Esophagus muscularis mucosa (tissue), 3 donors: ENCODE measurements at regions not wholly inside any gene's neighbourhood (a gene's known extent, or its start where the extent isn't known, plus 50 kb on each side); places are given as distances from the start of the nearest gene placed in this dataset.

ENCODE experiments used
- POLR2A ChIP-seq: fragments of 450-650 bp; IDR thresholded peaks from one replicate; pipeline ENCODE4 v1.6.1; 2017; ENCODE audit warnings: antibody characterized with exemption, moderate library complexity, mild to moderate bottlenecking, low read depth
- POLR2AphosphoS5 ChIP-seq, 2 donors: sonication (generic); formaldehyde crosslinking; IDR thresholded peaks; one replicate each; pipeline ENCODE4 v1.6.1; 2017; ENCODE audit warnings: antibody characterized with exemption in 2 of 2
- TF ChIP-seq, protein P1 (sequence below), 3 experiments: fragments of 200-600 bp in 2 of 3; fragments of 450-650 bp in 1 of 3; sonication (generic) in 2 of 3; IDR thresholded peaks; one replicate each; pipeline ENCODE4 v1.5.1; 2017 to 2019; ENCODE audit warnings: antibody characterized with exemption in 3 of 3, mild to moderate bottlenecking in 2 of 3, moderate library complexity in 1 of 3

DNA sequence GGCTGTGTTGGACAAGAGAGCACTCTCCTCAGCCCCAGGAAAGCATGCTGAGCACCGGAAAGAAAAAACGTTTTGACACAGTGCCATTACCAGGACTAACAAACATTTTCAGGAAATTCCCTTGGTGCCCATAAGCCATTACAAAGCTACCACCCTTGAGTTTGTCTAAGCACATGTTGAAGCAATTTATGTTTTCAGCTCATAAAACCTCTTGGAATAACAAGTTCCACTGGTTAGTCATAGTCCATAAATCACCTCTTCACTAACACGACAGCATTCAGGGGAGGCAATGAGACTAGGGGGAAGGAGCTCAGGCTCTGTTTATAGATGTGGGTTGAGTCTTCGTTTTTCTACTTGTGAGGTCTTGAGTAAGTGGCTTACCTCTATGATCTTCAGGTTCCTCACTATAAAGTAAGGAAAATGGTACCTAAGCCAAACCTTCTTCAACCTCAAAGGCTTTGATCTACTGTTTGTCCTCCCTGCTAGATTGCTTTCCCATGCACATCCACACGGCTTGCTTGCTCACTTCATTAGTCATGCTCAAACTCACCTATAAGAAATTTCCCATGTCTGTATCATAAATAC, 65.4 kb downstream of the DRD1 start:
- TF ChIP-seq, protein P1, sequence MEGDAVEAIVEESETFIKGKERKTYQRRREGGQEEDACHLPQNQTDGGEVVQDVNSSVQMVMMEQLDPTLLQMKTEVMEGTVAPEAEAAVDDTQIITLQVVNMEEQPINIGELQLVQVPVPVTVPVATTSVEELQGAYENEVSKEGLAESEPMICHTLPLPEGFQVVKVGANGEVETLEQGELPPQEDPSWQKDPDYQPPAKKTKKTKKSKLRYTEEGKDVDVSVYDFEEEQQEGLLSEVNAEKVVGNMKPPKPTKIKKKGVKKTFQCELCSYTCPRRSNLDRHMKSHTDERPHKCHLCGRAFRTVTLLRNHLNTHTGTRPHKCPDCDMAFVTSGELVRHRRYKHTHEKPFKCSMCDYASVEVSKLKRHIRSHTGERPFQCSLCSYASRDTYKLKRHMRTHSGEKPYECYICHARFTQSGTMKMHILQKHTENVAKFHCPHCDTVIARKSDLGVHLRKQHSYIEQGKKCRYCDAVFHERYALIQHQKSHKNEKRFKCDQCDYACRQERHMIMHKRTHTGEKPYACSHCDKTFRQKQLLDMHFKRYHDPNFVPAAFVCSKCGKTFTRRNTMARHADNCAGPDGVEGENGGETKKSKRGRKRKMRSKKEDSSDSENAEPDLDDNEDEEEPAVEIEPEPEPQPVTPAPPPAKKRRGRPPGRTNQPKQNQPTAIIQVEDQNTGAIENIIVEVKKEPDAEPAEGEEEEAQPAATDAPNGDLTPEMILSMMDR (IDR thresholded peaks at IDR 0.05) = no peak
- TF ChIP-seq POLR2A (no peak), POLR2AphosphoS5 (IDR thresholded peaks at IDR 0.05) (no peak)
